Frontal cortex (tissue), 1 donor: ENCODE measurements at regions not wholly inside any gene's neighbourhood (a gene's known extent, or its start where the extent isn't known, plus 50 kb on each side); places are given as distances from the start of the nearest gene placed in this dataset. TPM values are rescaled to one million over a fixed set of nuclear protein-coding genes. Genes with fewer than 3 reads are reported as not detected.

Experiments
- small RNA-seq: library from RNA; depleted of rRNA; stranded (forward); fragments of <200 nt; gene quantifications from one replicate; pipeline ENCODE3, GENCODE V24; 2014

Small RNA genes in the stretch of these regions (small RNA-seq; reads per million reads assigned to genes)
- gene RF00002, result not detected
- gene RF00026, result not detected
